Hematopoietic multipotent progenitor cell treated with erythropoietin and hydrocortisone succinate and interleukin-3 and kit ligand, for 8 days (in vitro differentiated cells): ENCODE measurements at regions not wholly inside any gene's neighbourhood (a gene's known extent, or its start where the extent isn't known, plus 50 kb on each side); places are given as distances from the start of the nearest gene placed in this dataset.

ENCODE experiments used
- DNase-seq: peaks from one replicate; pipeline ENCODE4 v3.0.0-alpha.2; 2015

DNA sequence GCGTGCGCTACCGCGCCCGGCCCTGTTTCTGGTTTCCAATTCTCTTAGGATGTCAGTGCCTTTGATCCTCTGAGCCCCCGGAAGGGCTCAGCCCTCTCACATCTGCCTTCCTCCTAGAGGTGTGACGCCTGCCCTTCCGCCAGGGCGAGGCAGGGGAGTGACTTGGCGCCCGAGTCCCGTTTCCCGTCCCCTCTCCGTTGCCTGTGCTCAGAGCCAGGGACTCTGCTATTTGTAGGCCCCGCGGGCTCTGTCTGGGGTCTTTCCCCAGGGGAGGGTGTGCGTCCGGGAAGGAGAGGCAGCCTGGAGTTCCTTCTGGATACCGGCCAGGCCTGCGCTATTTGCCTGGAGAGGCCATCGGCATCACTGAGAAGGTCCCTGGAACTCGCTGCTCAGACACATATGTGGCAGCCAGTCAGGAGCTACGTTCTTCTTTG is 103.7 kb upstream of the TAF1B start:
- peak; percentile 34 for DNase-seq

DNA sequence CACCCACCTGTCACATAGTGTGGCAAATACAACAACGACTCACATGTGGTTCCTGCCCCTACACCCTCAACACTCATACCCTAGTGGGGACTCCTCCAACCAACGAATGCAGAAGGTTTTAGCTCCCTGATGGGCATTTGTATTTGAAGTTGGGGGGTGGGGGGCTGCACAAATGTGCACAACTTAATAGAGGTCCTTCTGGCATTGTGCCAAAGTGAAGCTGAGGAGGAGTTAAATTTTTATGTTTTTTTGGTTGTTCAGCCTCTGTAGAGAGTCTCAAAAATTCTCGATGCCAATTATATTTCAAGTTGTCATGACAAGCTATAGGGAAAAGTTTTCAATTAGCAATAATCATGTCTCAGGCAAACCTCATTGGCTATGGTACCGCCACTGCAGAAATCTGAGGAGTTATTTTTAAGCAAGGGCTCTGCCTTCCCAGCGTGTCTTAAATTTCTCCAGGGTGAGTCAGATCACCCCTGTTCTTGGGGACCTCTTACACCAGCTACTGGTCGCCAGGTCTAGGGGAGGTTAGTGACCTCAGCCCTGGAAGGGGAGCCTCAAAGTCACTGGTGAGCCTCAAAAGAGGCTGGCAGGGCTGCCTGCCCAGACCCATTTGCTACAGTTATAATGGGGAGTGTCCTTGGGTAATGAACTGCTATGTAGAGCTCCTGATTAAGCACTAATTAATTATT is 102.7 kb upstream of the TAF1B start:
- DNase-seq: no peak

DNA sequence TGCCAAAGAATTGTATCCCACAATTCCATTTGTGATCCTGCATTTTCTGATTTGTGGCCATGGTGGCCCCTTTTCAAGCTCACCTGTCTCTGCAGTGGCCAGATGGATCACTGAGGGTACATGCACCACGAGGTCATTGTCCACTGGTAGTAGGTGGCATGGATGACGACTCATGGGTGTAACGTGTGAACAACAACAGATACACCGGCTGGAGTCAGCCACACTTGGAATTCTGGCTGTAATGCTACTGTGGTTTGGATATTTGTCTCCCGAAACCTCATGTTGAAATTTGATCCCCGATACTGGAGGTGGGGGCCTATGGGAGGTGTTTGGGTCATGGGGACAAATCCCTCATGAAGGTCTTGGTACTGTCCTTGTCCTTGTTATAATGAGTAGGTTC is 102.2 kb upstream of the TAF1B start:
- no peak for DNase-seq

DNA sequence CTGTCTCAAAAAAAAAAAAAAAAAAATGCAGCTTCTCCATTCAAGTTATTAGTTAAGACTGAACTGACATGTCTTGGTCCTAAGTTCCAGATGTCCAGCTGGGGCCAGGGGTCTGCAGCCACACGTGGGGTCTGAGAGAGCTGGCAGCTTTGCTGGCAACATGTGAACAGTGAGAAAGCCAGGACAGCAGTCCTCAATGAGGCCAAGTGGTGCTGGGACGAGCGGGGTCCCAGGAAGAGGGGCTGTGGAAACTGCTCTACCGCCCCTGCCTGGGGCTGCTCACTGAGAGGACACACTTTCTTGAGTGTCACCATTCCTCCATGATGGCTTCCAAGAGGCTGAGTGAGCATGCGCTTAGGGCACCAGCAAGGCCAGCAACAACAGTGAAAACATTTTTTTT is 100.7 kb upstream of the TAF1B start:
- DNase-seq: no peak

DNA sequence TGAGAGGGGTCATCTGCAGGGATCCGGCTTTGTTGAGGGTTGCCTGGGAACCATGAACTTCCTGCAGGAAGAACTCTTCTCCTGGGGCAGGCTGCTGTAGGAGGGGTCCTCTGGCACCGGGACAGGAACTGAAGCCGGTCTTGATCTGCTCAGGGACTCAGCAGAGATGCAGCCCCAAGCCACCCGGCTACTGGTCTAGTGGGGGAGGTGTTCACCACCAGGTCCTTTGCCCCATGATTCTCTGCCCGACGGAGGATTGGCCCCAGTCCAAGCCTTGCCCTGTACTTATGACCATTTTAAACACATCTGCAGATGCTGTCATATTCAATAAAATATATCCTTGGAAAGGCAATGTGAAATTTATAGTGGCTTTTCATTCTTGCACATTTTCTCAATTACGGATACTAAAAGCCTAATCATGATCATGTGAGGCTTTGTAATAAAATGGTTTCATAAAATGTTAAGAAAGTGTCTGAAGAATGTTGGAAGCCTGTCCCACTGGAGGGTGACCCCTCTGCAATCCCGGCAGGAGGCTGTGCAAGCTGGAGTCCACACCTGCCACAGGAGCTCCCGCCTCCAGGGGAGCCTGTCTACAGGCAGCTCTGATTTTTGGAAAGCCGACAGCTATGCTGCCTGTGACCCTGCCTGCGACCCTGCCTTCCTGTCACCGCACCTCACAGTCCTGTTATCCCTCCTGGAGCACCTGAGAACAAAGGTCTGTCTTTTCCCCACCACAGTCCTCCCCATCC is 98.8 kb upstream of the TAF1B start:
- DNase-seq: no peak

DNA sequence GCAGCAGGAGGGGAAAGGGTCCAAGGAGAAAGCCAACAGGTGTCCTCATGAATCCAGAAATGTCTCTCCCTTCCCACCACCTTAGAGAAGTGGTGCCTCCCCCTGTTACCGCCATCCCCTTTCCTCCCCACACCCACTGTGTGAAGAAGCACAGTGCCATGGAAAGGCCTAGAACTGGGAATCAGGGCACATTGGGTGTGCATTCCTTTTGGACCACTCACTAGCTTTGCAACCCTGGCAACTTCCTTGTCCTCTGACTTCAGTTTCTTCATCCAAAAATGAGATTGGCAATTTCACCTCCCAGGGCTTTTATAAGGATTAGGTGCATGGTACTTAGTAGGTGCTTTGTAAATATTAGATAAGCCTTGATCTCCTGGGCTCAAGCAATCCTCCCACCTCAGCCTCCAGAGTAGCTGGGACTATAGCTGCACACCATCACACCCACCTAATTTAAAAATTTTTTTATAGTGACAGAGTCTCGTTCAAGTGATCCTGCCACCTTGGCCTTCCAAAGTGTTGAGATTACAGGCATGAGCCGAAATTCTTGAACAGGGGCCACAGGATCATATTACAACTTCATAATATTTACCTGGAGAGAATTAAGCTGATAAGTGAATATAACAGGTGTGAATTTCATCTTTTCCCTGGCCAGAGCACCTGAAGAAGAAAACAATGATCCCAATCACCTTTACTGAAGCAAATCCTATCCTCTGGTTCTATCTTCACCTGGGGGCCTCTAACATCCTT is 97.9 kb upstream of the TAF1B start:
- no peak for DNase-seq

DNA sequence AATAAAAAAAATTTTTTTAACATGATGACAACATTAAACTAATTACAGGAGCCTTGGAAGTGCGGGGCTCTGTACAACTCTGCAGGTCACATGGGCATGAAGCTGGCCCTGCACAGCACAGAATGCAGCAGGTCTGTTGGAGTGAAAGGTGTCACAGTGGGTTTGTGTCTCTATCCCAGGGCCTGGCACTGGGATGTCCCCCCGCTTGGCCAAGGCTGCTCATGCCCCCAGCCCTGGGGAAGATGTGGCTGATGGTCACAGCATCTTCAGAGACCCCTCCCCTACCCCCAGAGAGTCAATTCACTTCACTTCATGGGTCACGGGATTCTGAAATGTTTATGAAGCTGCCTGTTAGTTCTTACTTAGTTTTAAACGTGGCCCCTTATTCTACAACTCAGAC is 95.9 kb upstream of the TAF1B start:
- no peak for DNase-seq

DNA sequence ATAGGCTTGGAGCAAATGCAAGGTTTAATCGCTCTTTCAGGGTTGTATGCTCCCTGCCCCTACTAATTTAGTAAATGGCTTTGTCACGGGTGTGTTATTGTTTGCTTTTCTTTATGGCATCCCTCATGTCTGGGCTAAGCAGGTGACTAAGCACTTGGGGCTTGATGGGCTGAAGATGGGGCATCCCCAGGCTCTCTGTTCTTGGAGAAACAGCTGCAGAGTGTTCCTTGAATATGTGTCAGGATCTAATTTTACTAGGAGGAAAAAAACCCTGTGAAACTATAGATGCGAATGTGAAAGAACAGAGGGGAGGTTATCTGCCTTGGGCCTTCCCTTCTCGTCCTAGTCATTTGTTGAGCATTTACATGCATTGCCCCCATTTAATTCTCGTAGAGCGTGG is 94.7 kb upstream of the TAF1B start:
- DNase-seq: no peak

DNA sequence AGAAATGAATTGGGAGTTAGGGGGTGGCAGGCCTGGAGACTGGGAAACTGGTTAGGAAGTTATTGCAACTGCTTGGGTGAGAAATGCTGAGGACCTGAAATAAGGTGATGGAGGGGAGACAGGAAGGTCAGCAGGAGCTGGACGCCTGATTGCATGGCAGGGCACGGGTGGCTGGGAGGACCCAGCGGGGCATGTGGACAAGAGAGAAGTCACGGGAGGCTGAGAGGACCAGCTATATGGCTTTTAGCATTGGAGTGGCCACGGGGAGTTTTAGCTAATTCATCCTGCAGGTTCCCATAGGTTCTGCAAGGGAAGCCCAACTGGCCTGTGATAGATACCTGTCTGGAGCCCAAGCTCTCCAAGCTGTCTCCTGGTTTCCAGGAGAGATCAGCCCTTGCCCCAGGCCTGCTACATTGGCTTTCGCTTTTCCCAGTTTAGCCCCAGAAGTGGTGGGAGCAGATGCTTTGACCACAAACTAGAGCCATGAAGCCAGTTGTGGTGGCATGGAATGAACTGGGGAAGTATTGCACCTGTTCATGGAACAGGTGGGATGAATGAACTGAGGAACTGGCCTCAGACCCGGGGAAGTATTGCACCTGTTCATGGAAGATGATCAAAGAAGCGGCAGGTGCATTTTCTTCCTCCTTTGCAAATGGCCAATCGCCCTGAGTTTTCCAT is 93.6 kb upstream of the TAF1B start:
- no peak for DNase-seq

DNA sequence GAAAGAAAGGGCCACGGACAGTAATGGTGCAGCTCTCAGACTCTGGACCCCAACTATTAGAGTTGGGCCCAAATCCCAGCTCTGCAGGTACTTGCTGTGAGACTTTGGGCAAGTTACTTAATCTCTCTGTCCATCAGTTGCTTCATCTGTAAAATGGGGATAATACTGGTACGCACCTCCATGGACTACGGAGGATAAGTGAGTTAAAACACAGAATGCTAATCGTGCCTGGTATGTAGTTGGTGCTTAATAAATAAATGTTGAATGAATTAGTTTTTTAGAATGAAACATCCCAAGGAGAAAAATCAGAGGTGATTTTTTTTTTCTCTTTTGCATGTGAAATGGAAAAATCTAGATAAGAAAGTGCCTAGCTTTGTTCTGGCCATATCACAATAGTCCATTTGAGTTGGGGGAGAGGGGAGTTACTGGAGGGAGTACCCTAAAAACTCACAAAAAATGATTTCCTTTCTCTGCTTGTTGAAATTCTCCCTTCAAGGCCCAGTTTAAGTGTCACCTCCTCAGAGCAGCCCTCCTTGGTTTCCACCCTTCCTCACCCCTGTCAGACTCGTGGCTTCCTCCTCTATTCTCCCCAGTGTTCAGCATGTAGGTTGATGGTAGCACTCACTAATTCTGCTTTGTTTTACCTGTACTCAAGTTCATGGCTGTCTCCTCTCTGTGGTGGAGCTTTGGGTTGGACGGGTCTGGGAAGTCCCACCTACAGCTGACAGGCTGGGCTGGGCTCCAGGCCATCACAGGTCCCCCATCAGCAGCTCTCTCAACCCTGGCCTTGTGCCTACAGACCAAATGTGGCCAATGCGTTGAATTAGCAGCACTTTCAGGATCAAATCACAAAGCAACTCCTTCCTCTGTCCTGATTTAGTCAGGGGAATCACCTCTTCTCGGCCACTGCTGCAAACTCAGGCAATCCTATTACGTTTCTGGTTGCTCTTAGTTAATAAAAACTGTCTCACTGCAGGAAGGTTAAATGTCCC is 92.8 kb upstream of the TAF1B start:
- DNase-seq: no peak

DNA sequence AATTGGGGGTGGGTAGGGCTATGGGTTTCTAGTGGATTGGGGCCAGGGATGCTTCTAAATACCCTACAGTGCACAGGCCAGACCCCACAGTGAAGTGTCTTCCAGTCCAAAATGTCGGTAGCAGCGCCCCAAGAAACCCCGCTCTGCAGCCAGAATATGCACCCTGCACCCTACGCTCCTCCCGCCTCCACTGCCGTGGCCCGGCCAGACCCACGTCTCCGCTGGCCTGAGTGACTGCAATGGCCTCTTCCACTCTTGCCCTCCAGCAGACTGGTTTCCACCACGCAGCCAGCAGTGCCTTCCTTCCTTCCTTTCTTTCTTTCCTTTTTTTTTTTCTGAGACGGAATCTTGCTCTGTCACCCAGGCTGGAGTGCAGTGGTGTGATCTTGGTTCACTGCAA is 91.4 kb upstream of the TAF1B start:
- no peak for DNase-seq

DNA sequence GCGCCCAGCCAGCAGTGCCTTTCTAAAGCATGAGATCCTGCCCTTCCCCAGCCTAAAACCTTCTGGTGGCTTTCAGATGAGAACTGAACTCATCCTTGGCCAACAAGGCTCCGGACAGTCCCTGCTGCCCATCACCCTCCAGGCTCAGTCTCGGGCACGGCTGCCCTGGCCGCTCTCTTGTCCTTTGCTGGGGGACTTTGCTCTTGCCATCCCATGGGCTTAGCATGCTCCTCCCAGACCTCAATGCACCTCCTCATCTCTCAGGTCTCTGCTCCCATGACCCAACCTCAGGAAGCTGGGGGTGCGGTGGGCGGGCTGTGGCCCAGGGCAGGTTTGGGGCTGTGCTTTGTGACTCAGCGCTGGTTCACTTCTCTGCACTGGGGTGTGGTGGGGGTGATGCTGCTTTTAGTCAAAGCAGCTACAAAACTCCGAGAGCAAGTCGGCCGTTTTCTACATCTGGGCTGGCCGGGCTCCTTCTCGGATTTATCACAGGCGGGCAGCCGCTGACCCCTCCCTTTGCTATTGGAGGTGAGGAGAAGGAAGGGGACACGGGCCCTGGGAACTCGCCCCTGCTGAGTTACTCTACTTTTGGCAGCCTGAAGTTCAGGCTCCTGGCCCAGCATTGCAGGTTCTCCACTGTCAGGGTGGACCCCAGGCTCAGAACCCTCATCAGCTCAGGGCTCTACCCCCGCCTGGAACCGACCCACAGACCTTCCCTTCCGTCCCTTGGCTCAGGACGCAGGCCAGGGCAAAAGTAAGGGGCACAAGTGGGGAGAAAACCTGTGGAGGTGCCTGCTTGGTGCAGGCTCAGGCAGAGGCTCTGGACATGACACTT is 90.6 kb upstream of the TAF1B start:
- no peak for DNase-seq

DNA sequence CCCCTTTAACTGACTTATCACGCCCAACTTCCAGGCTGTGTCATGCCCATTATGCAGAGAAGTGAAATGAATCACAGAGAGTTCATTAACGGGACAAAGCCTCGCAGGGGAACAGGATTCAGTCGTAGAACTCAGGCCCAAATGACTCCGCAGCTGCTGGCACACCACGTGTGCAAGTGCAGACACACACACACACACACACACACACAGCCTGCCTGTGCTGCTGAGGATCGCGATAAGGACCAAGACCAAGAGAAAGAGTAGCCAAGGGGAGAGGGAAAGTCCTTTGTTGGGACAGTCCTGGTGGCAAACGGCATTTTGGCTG is 90.0 kb upstream of the TAF1B start:
- peak; percentile 36 for DNase-seq

DNA sequence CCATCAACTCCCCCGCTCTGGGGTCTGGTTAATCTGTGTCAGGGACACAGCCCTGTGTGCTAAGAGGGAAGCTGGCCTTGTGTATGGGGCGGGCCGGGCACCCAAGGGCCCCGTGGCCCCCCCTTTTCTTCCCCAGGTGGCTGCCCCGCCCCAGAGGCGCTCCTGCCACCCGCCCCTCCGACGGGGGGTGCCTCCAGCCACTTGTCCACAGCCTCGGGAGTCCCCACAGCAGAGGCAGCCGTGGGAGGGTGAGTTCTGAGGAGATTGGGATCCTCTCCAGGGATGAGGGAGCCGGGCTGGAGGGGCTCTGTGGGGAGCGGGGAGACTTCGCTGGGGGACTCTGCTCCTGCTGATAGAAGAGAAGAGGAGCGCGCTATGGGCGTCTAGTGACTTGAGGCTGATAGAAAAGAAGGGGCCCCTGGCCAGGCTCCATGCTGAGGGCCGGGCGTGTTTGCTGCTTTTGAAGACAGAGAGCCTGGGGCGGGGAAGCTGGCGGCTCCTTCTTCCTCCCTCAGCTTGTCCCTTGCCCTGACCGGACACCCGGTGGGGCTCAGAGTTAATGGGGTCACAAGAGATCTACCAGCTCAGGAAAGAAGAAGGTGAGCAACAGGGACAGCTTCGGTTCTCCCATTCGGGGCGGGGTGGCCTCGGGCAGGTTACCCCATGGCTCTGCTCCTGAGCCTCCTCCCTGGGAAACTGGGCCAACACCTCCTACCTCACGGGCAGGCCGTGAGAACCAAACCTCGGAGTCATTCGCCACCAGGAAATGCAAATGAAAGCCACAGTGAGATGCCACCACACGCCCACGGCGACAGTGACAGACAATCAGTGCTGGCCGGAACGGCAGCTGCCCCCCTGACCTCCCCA is 89.4 kb upstream of the TAF1B start:
- DNase-seq: no peak

DNA sequence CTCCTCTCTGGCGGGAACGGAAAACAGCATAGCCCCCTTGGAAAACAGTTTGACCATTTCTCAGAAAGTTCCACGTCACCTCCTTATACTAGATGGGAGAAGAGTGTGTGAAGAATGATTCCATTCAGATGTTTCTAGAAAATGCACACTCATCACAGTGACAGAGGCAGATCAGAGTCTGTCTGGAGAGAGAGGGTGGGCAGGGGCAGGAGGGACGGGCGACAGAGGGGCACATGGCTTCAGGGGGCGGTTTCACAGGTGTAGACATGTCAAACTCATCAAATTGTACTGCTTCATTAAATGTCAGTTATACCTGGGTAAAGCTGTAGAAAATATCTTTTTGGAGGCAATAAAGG is 88.8 kb upstream of the TAF1B start:
- DNase-seq: no peak

DNA sequence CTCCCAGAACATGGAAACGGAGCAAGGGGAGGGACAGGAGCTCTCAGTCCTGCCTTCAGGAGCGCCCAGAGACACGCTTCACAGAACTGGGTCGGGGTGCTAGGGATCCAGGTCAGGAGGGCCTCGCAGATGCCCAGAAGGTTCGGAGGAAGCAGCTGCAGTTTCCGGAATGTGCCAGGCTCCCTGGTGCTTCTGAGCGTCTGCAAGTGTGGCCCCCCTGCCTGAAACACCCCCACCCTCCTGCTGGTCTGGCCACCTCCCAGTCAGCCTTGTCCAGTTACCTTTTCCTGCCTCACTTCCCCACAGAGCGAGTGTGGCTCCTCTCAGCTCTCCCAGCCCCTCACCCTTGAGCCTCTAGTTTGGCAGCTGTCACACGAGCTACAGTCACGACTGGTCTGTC is 88.3 kb upstream of the TAF1B start:
- DNase-seq: no peak

DNA sequence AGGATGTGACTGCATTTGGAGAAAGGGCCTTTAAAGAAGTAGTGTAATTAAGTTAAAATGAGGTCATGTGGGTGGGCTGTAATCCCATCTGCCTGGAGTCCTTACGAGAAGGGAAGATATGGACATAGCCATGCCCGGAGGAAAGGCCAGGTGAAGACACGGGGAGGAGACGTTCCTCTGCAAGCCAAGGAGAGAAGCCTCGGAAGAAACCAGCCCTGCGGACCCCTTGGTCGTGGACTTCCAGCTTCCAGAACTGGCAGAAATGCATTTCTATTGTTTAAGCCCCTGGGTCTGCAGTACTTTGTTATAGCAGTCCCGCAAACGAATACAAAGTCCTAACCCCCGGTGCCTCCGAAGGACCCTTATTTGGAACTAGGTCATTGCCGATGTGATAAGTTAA is 87.6 kb upstream of the TAF1B start:
- DNase-seq: no peak

DNA sequence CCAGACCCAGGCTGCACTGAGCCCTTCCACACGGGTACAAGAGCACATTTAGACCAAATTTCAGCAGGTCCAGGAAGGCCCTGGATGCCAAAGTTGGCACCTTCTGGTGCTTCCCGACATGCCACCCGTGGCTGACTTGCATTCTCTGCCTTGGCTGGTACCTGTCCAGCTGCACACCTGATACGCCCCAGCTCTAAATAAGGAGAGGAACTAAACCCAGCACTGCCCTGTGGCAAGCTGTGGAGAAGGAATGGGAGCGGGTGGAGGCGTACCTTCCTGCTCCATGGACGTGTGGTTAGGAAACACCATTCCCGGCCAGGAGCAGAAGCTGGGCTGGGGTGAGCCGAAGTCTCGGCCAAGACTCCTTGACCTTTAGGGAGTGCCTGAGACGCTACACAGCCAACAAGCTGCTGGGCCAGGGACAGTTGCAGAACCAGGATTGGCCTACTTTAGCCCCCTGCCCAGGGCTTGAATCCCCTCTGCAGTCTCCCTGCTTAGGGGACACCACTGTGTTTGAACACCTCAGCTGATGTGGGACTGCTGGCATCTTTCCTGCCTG is 86.5 kb upstream of the TAF1B start:
- no peak for DNase-seq

DNA sequence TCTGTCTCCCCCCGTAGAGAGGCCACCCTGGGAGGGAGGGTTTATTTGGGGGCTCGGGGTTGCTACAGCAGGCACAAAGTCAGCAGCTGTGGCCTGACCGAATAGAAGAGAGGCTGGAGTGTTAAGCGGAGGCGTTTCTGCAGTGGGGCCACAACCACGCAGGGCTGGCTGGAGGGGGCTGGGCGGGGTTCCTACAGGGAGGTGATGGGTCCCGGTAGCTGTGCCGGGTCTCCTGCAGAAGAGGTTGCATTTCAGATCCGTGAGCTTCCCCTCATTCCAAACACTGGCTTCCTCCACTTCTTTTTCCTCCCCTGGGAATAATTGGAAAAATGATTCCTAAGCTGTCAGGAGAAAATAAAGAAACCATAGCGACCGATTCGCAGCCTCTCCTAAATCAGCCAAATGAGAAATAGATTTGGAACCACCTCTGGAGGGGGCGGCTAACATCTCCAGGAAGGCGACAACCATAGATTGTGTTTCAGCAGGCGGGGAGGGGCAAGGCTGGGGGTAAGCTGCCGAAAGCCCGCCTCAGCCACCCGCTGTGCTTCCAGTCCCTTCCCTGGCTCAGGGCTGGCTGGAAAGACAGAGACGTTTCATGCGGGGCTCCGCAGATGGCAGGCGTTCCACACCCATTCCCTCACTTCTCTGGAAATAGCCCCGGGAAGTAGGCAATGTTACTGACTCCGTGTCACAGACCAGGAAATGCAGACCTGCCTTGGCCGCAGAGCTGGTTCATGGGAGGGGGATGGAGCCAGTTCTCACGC is 85.6 kb upstream of the TAF1B start:
- no peak for DNase-seq
